Omental fat pad (tissue), 3 donors: ENCODE measurements at regions not wholly inside any gene's neighbourhood (a gene's known extent, or its start where the extent isn't known, plus 50 kb on each side); places are given as distances from the start of the nearest gene placed in this dataset.

Source experiments
- ATAC-seq: fragments of 150-250 bp; one replicate; pipeline ENCODE4 v1.9.1; 2016; ENCODE audit warnings: mild to moderate bottlenecking, moderate library complexity; ENCODE audit not compliant: low FRiP score
- DNase-seq: peaks from one replicate; pipeline ENCODE4 v3.0.0-alpha.2; 2019; ENCODE audit warnings: low spot score
- CTCF ChIP-seq, 3 donors: fragments of 450-650 bp; IDR thresholded peaks; one replicate each; pipeline ENCODE4 v1.5.1; 2016 to 2017; ENCODE audit warnings: antibody characterized with exemption in 3 of 3, mild to moderate bottlenecking in 3 of 3, moderate library complexity in 2 of 3

DNA sequence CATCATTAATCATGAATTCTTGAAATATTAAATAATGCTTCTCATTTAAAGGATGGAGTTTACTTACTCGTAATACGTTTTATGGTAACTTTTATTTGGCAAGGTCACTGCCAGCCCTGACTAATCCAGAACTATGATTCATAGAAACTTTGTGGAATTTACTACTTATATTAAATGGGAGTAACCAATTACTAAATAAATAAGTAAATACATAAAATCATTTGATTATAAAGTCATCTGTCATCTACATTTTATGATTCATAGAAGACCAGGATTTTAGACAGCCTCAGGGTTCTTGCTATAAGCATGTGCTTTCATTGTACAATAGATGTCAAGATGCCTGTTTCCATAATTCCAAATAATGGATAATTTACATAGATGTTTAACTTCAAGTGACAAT, 611.1 kb downstream of the TBC1D4 start:
- DNase-seq (no peak), ATAC-seq (no peak)
- no peak for TF ChIP-seq CTCF (IDR thresholded peaks at IDR 0.05)

GRCh38 chr13:74869846-74870245, 612.1 kb downstream of the TBC1D4 start:
- ATAC-seq: no peak
- no peak for TF ChIP-seq CTCF (IDR thresholded peaks at IDR 0.05)

GRCh38 chr13:74868049-74868448, 613.9 kb downstream of the TBC1D4 start:
- ATAC-seq: no peak
- no peak for TF ChIP-seq CTCF (IDR thresholded peaks at IDR 0.05)
- DNase-seq: no peak

More at GRCh38 chr13:74869846-74870245, 612.1 kb downstream of the TBC1D4 start:
- DNase-seq: no peak

DNA sequence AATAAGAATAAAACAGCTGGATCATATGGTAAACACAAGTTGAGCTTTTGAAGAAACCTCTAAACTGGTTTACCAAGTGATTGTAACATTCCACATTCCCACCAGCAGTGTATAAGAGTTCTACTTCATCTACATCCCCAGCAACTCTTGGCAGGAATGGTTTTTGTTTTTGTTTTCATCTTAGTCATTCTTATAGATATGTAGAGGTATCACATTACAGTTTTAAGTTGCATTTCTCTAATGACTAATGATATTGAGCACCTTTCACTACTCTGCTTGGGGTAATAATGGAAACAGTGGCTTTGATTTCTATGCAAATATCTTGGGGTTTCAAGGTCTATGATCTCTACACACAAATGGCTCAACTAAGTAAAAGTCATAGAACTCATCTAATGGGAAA, 614.5 kb downstream of the TBC1D4 start:
- DNase-seq (no peak), ATAC-seq (no peak)
- TF ChIP-seq CTCF (IDR thresholded peaks at IDR 0.05): no peak

DNA sequence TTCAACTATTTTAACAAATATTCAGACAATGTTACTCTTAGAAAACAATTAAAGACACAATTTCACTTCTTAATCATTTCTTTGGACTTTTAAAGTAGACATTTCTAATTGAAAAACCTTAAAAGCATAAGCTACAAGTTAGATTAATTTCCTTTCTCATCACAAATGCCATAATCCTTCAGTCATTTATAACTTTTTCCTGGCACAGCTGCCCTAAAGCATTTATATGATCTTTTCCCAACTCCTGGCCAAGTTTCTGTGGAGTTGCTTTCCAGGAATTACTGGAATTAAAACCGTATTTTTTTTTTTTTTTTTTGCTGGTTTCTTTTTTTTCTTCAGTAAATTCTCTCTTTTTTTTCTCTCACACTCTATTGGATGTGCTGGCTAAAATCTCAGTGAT, 615.9 kb downstream of the TBC1D4 start:
- no peak for DNase-seq
- no peak for TF ChIP-seq CTCF (IDR thresholded peaks at IDR 0.05)
- no peak for ATAC-seq

DNA sequence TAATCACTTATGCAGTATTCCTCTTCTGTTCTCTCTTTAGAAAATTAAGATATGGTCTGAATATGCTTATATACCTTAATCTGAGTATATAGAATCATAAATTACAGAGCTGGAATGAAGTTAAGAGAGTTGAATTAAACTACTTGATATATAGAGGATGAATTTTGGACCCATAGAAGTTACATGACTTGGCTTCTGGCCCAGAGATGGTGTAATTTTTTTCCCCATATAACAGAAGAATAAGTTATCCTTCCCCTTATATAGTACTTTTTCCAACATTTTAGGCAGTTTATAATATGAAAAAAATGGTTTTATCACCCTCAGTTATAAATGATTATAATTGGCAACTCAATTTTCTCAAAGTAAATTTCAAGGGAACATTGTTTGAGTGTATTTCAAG, 616.3 kb downstream of the TBC1D4 start:
- ATAC-seq (no peak), DNase-seq (no peak)
- no peak for TF ChIP-seq CTCF (IDR thresholded peaks at IDR 0.05)

DNA sequence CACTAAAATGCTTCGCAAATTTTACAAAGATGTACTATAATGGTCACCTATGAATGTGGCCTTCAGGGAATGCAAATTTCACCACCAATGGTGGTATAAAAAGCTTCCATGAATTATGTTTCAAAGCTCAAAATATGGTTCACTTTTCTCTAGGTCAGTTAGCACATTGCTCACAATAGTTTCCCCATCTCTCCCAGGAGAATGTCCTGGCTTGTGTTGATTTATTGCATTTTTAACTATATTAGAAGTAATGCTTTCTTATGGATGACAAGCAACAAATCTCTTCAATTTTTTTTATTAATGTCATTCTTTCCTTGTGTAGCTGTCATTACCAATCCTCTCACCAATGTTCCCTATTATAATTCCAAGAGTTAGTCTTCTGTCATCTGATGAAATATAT, 621.2 kb downstream of the TBC1D4 start:
- TF ChIP-seq CTCF (IDR thresholded peaks at IDR 0.05): no peak
- no peak for ATAC-seq
- no peak for DNase-seq
